B cell (primary cell): ENCODE measurements at regions not wholly inside any gene's neighbourhood (a gene's known extent, or its start where the extent isn't known, plus 50 kb on each side); places are given as distances from the start of the nearest gene placed in this dataset.

Experiments
- ATAC-seq: fragments of 200-7000 bp; cut with Tn5 transposase; one replicate; pipeline ENCODE4 v1.10.0; 2021; ENCODE audit warnings: low read depth, mild to moderate bottlenecking, moderate number of reproducible peaks, moderate library complexity
- CTCF ChIA-PET: fragments of 350-600 bp; sonication (Branson Sonifier 250); formaldehyde crosslinking; loops from one replicate; lab custom pipeline; 2021; ENCODE audit warnings: antibody characterized with exemption, inconsistent platforms; lab: Charles Lee
- POLR2A ChIA-PET: fragments of 350-600 bp; sonication (Branson Sonifier 250); formaldehyde crosslinking; loops from one replicate; lab custom pipeline; 2021; ENCODE audit warnings: antibody characterized with exemption; lab: Charles Lee
- DNase-seq: peaks from one replicate; pipeline ENCODE4 v3.0.0; 2013
- H2AFZ ChIP-seq: 2 replicates; pipeline ENCODE4 v1.6.1; 2012; ENCODE audit warnings: mild to moderate bottlenecking, low read depth, low read length; ENCODE audit not compliant: insufficient read depth, poor library complexity, severe bottlenecking
- H3K27ac ChIP-seq, 2 donors: 1 replicate in 1 of 2; 2 replicates in 1 of 2; pipeline ENCODE4 v1.5.1; 2012 to 2013; ENCODE audit warnings: low read length in 2 of 2, mild to moderate bottlenecking in 2 of 2, moderate library complexity in 1 of 2
- H3K27me3 ChIP-seq, 4 experiments: fragments of 200-600 bp in 1 of 4; sonication (generic) in 1 of 4; replicated peaks in 1 of 4; 1 replicate in 2 of 4; 2 replicates in 2 of 4; pipeline versions ENCODE4 v1.6.1 to v1.7.0; 2013 to 2016; ENCODE audit warnings: low read length in 3 of 4, mild to moderate bottlenecking in 2 of 4, mixed read lengths in 1 of 4, moderate library complexity in 1 of 4; ENCODE audit not compliant: insufficient read depth in 4 of 4, control insufficient read depth in 3 of 4; ENCODE audit errors: control extremely low read depth in 1 of 4
- H3K36me3 ChIP-seq, 2 experiments: replicated peaks in 1 of 2; 1 replicate in 1 of 2; 2 replicates in 1 of 2; pipeline versions ENCODE4 v1.6.1 to v1.7.1; 2013; ENCODE audit warnings: low read length in 1 of 2; ENCODE audit not compliant: insufficient read depth in 2 of 2, control insufficient read depth in 1 of 2; ENCODE audit errors: control extremely low read depth in 1 of 2, extremely low read depth in 1 of 2
- H3K4me1 ChIP-seq, 2 donors: fragments of 200-600 bp in 1 of 2; sonication (generic) in 1 of 2; 1 replicate in 1 of 2; 2 replicates in 1 of 2; pipeline versions ENCODE4 v1.5.1 to v1.6.1; 2013 to 2017; ENCODE audit warnings: low read length in 2 of 2; ENCODE audit not compliant: control insufficient read depth in 2 of 2, insufficient read depth in 2 of 2
- H3K4me2 ChIP-seq: replicated peaks from 2 replicates; pipeline ENCODE3; 2012; ENCODE audit warnings: mild to moderate bottlenecking, low read depth, low read length; ENCODE audit not compliant: poor library complexity, severe bottlenecking
- H3K4me3 ChIP-seq, 5 experiments: fragments of 200-600 bp in 1 of 5; sonication (generic) in 1 of 5; 1 replicate in 3 of 5; 2 replicates in 2 of 5; pipeline versions ENCODE4 v1.5.1 to v1.7.0; 2011 to 2016; ENCODE audit warnings: low read length in 4 of 5, mild to moderate bottlenecking in 4 of 5, low read depth in 2 of 5, control low read depth in 1 of 5, moderate library complexity in 1 of 5; ENCODE audit not compliant: insufficient read depth in 1 of 5; ENCODE audit errors: control extremely low read depth in 1 of 5, extremely low read depth in 1 of 5
- H3K79me2 ChIP-seq: fragments of 200-600 bp; sonication (generic); one replicate; pipeline ENCODE4 v1.6.0; 2016; ENCODE audit warnings: low read length; ENCODE audit not compliant: control insufficient read depth, insufficient read depth
- H3K9ac ChIP-seq: fragments of 200-600 bp; sonication (generic); 2 replicates; pipeline ENCODE4 v1.6.1; 2017; ENCODE audit warnings: mild to moderate bottlenecking, low read length, moderate library complexity
- H3K9me3 ChIP-seq, 3 donors: one replicate each; pipeline versions ENCODE4 v1.6.1 to v1.7.1; 2013; ENCODE audit warnings: low read length in 2 of 3; ENCODE audit not compliant: control insufficient read depth in 2 of 3, insufficient read depth in 1 of 3; ENCODE audit errors: control extremely low read depth in 1 of 3
- H4K20me1 ChIP-seq: 2 replicates; pipeline ENCODE4 v1.6.0; 2012; ENCODE audit warnings: mild to moderate bottlenecking, low read length; ENCODE audit not compliant: insufficient read depth, control insufficient read depth, poor library complexity, severe bottlenecking
- H3K27ac Mint-ChIP-seq: one replicate; pipeline ENCODE4 v1.8.0; 2021; ENCODE audit warnings: mixed read lengths
- H3K27me3 Mint-ChIP-seq: one replicate; pipeline ENCODE4 v1.8.0; 2021; ENCODE audit warnings: mixed read lengths
- H3K4me1 Mint-ChIP-seq: one replicate; pipeline ENCODE4 v1.8.0; 2021; ENCODE audit warnings: mixed read lengths
- H3K4me3 Mint-ChIP-seq: one replicate; pipeline ENCODE4 v1.8.0; 2021; ENCODE audit warnings: mixed read lengths
- H3K9me3 Mint-ChIP-seq: one replicate; pipeline ENCODE4 v1.8.0; 2022; ENCODE audit warnings: mixed read lengths; ENCODE audit not compliant: insufficient read depth
- EZH2 ChIP-seq: IDR thresholded peaks from 2 replicates; pipeline ENCODE4 v1.6.1; 2012; ENCODE audit warnings: borderline replicate concordance, low read depth, mild to moderate bottlenecking, moderate library complexity, low read length; ENCODE audit not compliant: insufficient read depth, poor library complexity, severe bottlenecking
- WGBS: methylation state at CpG from one replicate; pipeline ENCODE4 v1.1.5; 2013; ENCODE audit warnings: missing lambda C conversion rate; ENCODE audit not compliant: insufficient coverage; 5-methylcytosine and 5-hydroxymethylcytosine counted together
- intact Hi-C: fragments of 100-400 bp; cut with micrococcal nuclease; formaldehyde crosslinking; loops from one replicate; pipeline ENCODE4 v1.10.0; 2022
- TF ChIP-seq, protein P1 (sequence below): fragments of 200-600 bp; IDR thresholded peaks from one replicate; pipeline ENCODE4 v1.8.0; 2022; ENCODE audit warnings: antibody characterized with exemption, mild to moderate bottlenecking

DNA sequence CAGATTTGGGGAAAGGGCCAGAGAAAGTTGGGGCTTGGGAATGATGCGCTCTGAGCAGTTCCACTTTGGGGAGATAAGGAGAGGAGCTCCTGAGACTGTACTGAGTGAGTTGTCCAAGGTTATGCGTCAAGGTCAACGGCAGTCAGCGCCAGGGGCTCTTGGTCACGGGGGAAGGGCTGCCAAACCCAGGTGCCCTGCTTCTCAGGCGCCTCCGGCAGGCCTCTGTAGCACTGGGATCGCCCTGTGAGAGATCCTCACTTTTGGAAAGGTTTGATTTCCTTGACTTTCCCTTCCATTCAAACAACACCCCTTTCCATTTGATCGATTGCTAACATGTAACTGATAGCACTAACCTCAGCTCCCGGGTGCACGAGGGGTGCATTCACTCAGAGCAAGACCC, 136.5 kb upstream of the SOX11 start:
- DNase-seq: no peak
- no peaks in the 10 kb centered on the region for H4K20me1 ChIP-seq
- no peak overlapping the region for H3K27ac ChIP-seq
- no peaks in the 10 kb centered on the region for H3K79me2 ChIP-seq
- ATAC-seq: no peak
- H3K4me2 ChIP-seq: no peak overlapping the region
- H3K36me3 ChIP-seq: no peaks in the 10 kb centered on the region
- TF ChIP-seq, protein P1, sequence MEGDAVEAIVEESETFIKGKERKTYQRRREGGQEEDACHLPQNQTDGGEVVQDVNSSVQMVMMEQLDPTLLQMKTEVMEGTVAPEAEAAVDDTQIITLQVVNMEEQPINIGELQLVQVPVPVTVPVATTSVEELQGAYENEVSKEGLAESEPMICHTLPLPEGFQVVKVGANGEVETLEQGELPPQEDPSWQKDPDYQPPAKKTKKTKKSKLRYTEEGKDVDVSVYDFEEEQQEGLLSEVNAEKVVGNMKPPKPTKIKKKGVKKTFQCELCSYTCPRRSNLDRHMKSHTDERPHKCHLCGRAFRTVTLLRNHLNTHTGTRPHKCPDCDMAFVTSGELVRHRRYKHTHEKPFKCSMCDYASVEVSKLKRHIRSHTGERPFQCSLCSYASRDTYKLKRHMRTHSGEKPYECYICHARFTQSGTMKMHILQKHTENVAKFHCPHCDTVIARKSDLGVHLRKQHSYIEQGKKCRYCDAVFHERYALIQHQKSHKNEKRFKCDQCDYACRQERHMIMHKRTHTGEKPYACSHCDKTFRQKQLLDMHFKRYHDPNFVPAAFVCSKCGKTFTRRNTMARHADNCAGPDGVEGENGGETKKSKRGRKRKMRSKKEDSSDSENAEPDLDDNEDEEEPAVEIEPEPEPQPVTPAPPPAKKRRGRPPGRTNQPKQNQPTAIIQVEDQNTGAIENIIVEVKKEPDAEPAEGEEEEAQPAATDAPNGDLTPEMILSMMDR: no peak
- TF ChIP-seq EZH2: no peak
- Mint-ChIP-seq H3K9me3 (no peaks in the 10 kb centered on the region), H3K27ac (no peak overlapping the region), H3K4me3 (no peak overlapping the region), H3K4me1 (no peaks in the 10 kb centered on the region), H3K27me3 (no peaks in the 10 kb centered on the region)
- ChIA-PET POLR2A (no interaction called here), CTCF (no interaction called here)
- H3K9me3 ChIP-seq: peaks cover 0 to 18% (median 0%) of the 10 kb centered on the region in 3 donors
- no peaks in the 10 kb centered on the region for H3K4me1 ChIP-seq
- no peak overlapping the region for H2AFZ ChIP-seq
- intact Hi-C loops: no loop called here
- WGBS: 83% methylated on average over 10 of the region's 11 CpGs
- H3K27me3 ChIP-seq: no peaks in the 10 kb centered on the region
- no peak overlapping the region for H3K4me3 ChIP-seq
- H3K9ac ChIP-seq: no peak overlapping the region

DNA sequence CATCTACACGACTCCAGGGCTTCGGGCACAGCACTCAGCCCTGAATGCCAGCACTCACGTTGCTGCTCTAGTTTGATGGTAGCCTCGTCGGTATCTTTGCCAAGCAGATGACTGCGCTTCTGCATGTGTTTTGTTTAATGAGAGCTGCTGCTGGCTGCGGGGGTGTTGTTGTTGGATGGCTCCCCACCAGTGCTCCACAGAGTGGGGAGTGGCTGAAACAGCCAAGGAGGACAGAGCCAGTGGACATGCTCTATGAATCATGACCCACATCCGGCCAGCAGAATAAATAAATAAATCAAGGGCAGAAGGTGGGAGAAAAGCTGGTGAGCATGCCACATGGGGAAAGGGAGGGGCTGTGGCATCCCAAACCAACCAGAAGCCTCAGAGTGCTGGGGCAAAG, 131.2 kb upstream of the SOX11 start:
- Mint-ChIP-seq H3K4me3 (no peak overlapping the region), H3K27me3 (no peaks in the 10 kb centered on the region), H3K27ac (no peak overlapping the region), H3K4me1 (no peaks in the 10 kb centered on the region), H3K9me3 (peaks cover 3% of the 10 kb centered on the region)
- Histone ChIP-seq H2AFZ (no peak overlapping the region), H3K4me1 (no peaks in the 10 kb centered on the region), H3K27ac (no peak overlapping the region), H4K20me1 (no peaks in the 10 kb centered on the region), H3K4me3 (no peak overlapping the region), H3K9me3 (peaks cover 0 to 21% (median 0%) of the 10 kb centered on the region in 3 donors), H3K4me2 (no peak overlapping the region), H3K27me3 (no peaks in the 10 kb centered on the region), H3K36me3 (no peaks in the 10 kb centered on the region), H3K79me2 (no peaks in the 10 kb centered on the region), H3K9ac (no peak overlapping the region)
- ATAC-seq (no peak), DNase-seq (no peak)
- 88% methylated on average over 8 of the region's 8 CpGs for WGBS
- ChIA-PET CTCF (interaction anchor here (1.0 kb wide), 1 partner anchor 57 kb away, joined by 3 read pairs; no protein-coding TSS in a partner anchor), POLR2A (no interaction called here)
- intact Hi-C loops: no loop called here
- TF ChIP-seq, protein P1: no peak
